Right atrium auricular region (tissue), 2 donors: ENCODE measurements at regions not wholly inside any gene's neighbourhood (a gene's known extent, or its start where the extent isn't known, plus 50 kb on each side); places are given as distances from the start of the nearest gene placed in this dataset.

ENCODE experiments used
- DNase-seq: peaks from one replicate; pipeline ENCODE4 v3.0.0-alpha.2; 2019; ENCODE audit warnings: low spot score
- H3K27ac ChIP-seq, 2 donors: fragments of 200-600 bp; sonication (generic); 1 replicate in 1 of 2; 2 replicates in 1 of 2; pipeline ENCODE4 v1.5.1; 2016 to 2019
- H3K27me3 ChIP-seq, 2 donors: fragments of 200-600 bp; sonication (generic); one replicate each; pipeline versions ENCODE4 v1.5.1 to v1.6.0; 2017 to 2019
- H3K36me3 ChIP-seq: fragments of 200-600 bp; sonication (generic); one replicate; pipeline ENCODE4 v1.5.1; 2016
- H3K4me1 ChIP-seq, 2 donors: fragments of 200-600 bp; sonication (generic); one replicate each; pipeline versions ENCODE4 v1.5.1 to v1.6.0; 2017 to 2019
- H3K4me3 ChIP-seq, 2 donors: fragments of 200-600 bp; sonication (generic); 1 replicate in 1 of 2; 2 replicates in 1 of 2; pipeline ENCODE4 v1.5.1; 2017 to 2019; ENCODE audit warnings: mild to moderate bottlenecking in 1 of 2, moderate library complexity in 1 of 2
- H3K9me3 ChIP-seq, 2 donors: fragments of 200-600 bp; sonication (generic); one replicate each; pipeline ENCODE4 v1.5.1; 2019
- CTCF ChIP-seq, 2 donors: fragments of 200-600 bp; sonication (generic); IDR thresholded peaks; one replicate each; pipeline ENCODE4 v1.5.1; 2019; ENCODE audit warnings: antibody characterized with exemption in 2 of 2

- Histone ChIP-seq H3K9me3 (no peaks in the 10 kb centered on the region), H3K27me3 (no peaks in the 10 kb centered on the region), H3K4me3 (no peak overlapping the region), H3K4me1 (no peaks in the 10 kb centered on the region), H3K27ac (no peak overlapping the region), H3K36me3 (no peaks in the 10 kb centered on the region)
- no peak for DNase-seq
- TF ChIP-seq CTCF (IDR thresholded peaks at IDR 0.05) = no peak
Measured at GRCh38 chr2:59922450-59922849, 631.0 kb downstream of the BCL11A start.

- no peaks in the 10 kb centered on the region for H3K9me3 ChIP-seq
- H3K4me1 ChIP-seq = no peaks in the 10 kb centered on the region
- TF ChIP-seq CTCF (IDR thresholded peaks at IDR 0.05) = no peak
- H3K27me3 ChIP-seq = no peaks in the 10 kb centered on the region
- DNase-seq = no peak
- H3K36me3 ChIP-seq = no peaks in the 10 kb centered on the region
- no peak overlapping the region for H3K27ac ChIP-seq
- no peak overlapping the region for H3K4me3 ChIP-seq
Measured at GRCh38 chr2:59921743-59922142, 631.7 kb downstream of the BCL11A start.

- Histone ChIP-seq H3K27me3 (no peaks in the 10 kb centered on the region), H3K9me3 (no peaks in the 10 kb centered on the region), H3K4me3 (no peak overlapping the region), H3K4me1 (no peaks in the 10 kb centered on the region), H3K36me3 (no peaks in the 10 kb centered on the region), H3K27ac (no peak overlapping the region)
- no peak for DNase-seq
- TF ChIP-seq CTCF (IDR thresholded peaks at IDR 0.05) = no peak
Measured at GRCh38 chr2:59920961-59921360, 632.5 kb downstream of the BCL11A start.

- H3K36me3 ChIP-seq = no peaks in the 10 kb centered on the region
- DNase-seq = no peak
- no peak for TF ChIP-seq CTCF (IDR thresholded peaks at IDR 0.05)
- H3K9me3 ChIP-seq = no peaks in the 10 kb centered on the region
- H3K27ac ChIP-seq = no peak overlapping the region
- H3K27me3 ChIP-seq = no peaks in the 10 kb centered on the region
- no peaks in the 10 kb centered on the region for H3K4me1 ChIP-seq
- H3K4me3 ChIP-seq = no peak overlapping the region
Measured at GRCh38 chr2:59920307-59920706, 633.1 kb downstream of the BCL11A start.

GRCh38 chr2:59919579-59919978 lies 633.9 kb downstream of the BCL11A start:
- H3K36me3 ChIP-seq = no peaks in the 10 kb centered on the region
- no peak for DNase-seq
- TF ChIP-seq CTCF (IDR thresholded peaks at IDR 0.05) = no peak
- H3K27me3 ChIP-seq = no peaks in the 10 kb centered on the region
- H3K4me1 ChIP-seq = no peaks in the 10 kb centered on the region
- H3K27ac ChIP-seq = no peak overlapping the region
- no peaks in the 10 kb centered on the region for H3K9me3 ChIP-seq
- H3K4me3 ChIP-seq = no peak overlapping the region

GRCh38 chr2:59912042-59912441 lies 641.4 kb downstream of the BCL11A start:
- no peaks in the 10 kb centered on the region for H3K4me1 ChIP-seq
- no peak overlapping the region for H3K27ac ChIP-seq
- no peak for DNase-seq
- no peaks in the 10 kb centered on the region for H3K27me3 ChIP-seq
- H3K9me3 ChIP-seq = no peaks in the 10 kb centered on the region
- TF ChIP-seq CTCF (IDR thresholded peaks at IDR 0.05) = no peak
- H3K36me3 ChIP-seq = no peaks in the 10 kb centered on the region
- no peak overlapping the region for H3K4me3 ChIP-seq
